ENCODE measurements at regions not wholly inside any gene's neighbourhood (a gene's known extent, or its start where the extent isn't known, plus 50 kb on each side); places are given as distances from the start of the nearest gene placed in this dataset.

DNA sequence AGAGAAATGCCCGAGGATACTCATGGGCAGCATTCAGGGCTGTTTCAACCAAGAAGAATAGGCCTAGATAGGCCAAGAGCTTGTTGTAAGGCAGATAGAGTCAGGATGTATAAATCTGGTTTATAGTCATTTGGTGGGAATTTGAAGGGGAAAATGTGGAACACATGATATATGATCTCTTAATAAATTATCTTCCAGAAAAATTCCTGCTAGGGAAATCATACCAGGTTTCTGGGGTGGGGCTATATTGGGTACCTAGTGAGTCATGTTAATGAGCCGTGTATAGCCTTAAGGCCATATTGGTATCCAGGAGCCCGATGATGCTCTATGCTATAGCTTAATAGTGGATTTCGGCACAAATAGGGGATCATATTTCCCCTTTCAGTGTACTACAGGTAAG is 51.5 kb upstream of the HTR2A start:
- no peak for DNase-seq

DNA sequence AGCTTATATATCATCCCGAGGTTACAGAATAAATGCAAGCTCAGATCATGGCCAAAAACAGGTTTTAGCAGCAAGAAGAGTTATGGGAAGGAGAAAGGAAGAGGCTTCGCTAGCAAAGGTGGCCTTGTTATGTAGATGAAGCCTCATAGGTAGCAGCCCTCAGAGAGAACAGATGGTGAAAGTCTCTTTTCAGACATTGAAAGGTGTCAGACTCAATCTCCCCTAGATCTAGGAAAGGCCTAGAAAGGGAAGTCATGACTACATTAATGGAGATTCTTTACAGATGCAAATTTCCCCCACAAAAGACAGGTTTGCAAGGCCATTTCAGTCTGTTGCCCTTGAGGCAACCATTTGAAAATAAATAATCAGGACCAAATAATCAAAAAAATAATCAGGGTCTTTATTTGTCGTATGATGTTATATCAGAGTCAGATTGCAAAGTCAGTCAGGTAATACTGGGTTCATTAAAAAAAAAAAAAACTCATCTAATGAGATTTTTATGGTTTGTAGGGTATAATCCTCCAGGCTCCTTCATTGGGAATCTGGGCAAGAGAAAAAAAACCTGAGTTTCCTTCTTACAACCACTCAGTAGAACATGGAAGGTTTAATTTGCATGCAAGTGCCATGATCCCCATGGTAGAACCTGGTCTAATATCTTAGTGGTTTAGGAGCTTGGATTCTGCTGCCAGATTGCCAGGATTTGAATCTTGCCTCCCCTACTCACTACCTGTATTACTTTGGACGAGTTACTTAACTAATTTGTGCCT is 50.8 kb upstream of the HTR2A start:
- no peak for DNase-seq
